Fibroblast of the aortic adventitia (primary cell): ENCODE measurements at regions not wholly inside any gene's neighbourhood (a gene's known extent, or its start where the extent isn't known, plus 50 kb on each side); places are given as distances from the start of the nearest gene placed in this dataset.
"Not testable (repeated sequence)": the region's sequence is repeated elsewhere in the genome, so short reads cannot be mapped to it uniquely, and the experiment has no call there.

Source experiments
- DNase-seq: peaks from one replicate; pipeline ENCODE4 v3.0.0-alpha.2; 2010; ENCODE audit warnings: low read depth
- H3K4me3 ChIP-seq: 2 replicates; pipeline ENCODE4 v1.5.1; 2011; ENCODE audit warnings: low read depth, mild to moderate bottlenecking, control low read depth, low read length, moderate library complexity
- CTCF ChIP-seq: IDR thresholded peaks from 2 replicates; pipeline ENCODE4 v1.5.1; 2011; ENCODE audit warnings: mild to moderate bottlenecking, low read length, control low read depth, inconsistent platforms; ENCODE audit not compliant: insufficient read depth

- no peak overlapping the region for H3K4me3 ChIP-seq
- TF ChIP-seq CTCF: no peak
- DNase-seq: no peak
Observed at GRCh38 chr7:68224041-68224741, 1227.6 kb downstream of the TYW1 start.

- DNase-seq, H3K4me3 ChIP-seq: not testable (repeated sequence)
Observed at GRCh38 chr7:68231011-68231410, 1234.4 kb downstream of the TYW1 start.

- TF ChIP-seq CTCF: no peak
- DNase-seq: no peak
- no peak overlapping the region for H3K4me3 ChIP-seq
Observed at GRCh38 chr7:68235937-68236336, 1239.3 kb downstream of the TYW1 start.

- no peak overlapping the region for H3K4me3 ChIP-seq
- DNase-seq: no peak
- TF ChIP-seq CTCF: no peak
Observed at GRCh38 chr7:68238204-68238805, 1241.7 kb downstream of the TYW1 start.

GRCh38 chr7:68243128-68243527 lies 1246.5 kb downstream of the TYW1 start:
- no peak for TF ChIP-seq CTCF
- H3K4me3 ChIP-seq: no peak overlapping the region
- DNase-seq: no peak

GRCh38 chr7:68244389-68244788 lies 1247.8 kb downstream of the TYW1 start:
- no peak for TF ChIP-seq CTCF
- H3K4me3 ChIP-seq: no peak overlapping the region
- DNase-seq: no peak

GRCh38 chr7:68245688-68246087 lies 1249.1 kb downstream of the TYW1 start:
- no peak for DNase-seq
- H3K4me3 ChIP-seq: no peak overlapping the region
- TF ChIP-seq CTCF: no peak
